ENCODE measurements at regions not wholly inside any gene's neighbourhood (a gene's known extent, or its start where the extent isn't known, plus 50 kb on each side); places are given as distances from the start of the nearest gene placed in this dataset.

GRCh38 chr1:244106837-244107493 is 55.9 kb downstream of the ZBTB18 start:
- no peak for DNase-seq (ENCODE audit: extremely low read depth in 1 of 2, low read depth in 1 of 2)

- no peak for DNase-seq (ENCODE audit: extremely low read depth in 1 of 2, low read depth in 1 of 2)
Observed at GRCh38 chr1:244111027-244111426, 59.9 kb downstream of the ZBTB18 start.

- no peak for DNase-seq (ENCODE audit: extremely low read depth in 1 of 2, low read depth in 1 of 2)
Observed at GRCh38 chr1:244112041-244112440, 61.0 kb downstream of the ZBTB18 start.

DNA sequence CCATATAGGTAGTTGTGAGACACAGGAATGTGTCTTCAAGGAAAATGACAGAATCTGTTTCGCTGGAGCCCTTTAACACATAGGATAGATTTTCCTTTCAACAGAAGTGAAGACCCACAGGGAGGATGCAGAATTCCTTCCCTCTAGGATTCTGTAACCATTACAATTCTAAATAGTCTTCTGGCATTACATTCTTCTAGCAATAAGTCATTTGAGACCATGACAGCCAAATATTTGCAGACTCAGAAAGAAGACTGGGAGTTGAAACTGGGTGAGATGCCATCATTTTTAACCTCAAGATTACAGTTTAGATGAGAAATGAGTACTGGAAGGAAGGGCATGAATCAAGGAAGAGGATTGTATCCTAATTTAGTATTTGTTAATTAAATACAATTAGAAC is 61.6 kb downstream of the ZBTB18 start:
- DNase-seq (ENCODE audit: extremely low read depth in 1 of 2, low read depth in 1 of 2) = no peak

GRCh38 chr1:244113532-244114320 is 62.6 kb downstream of the ZBTB18 start:
- no peak for DNase-seq (ENCODE audit: extremely low read depth in 1 of 2, low read depth in 1 of 2)

DNA sequence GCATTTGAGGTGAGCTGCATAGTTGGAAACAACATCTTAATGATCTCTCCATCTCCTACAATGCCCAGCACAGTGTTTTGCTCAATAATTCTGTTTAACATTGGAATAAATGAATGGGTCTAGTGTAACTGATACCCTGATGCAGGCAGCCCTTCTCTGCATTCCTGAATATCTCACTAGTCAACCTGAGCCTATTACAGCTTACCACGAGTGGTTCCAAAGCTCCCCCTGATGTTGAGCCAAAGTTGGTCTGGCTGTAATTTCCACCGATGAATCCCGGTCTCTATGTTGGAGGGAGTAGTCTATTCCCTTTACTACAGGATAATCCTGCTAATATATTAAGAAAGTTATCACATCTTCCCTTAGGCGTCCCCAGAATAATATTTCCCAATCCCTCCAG is 63.8 kb downstream of the ZBTB18 start:
- DNase-seq (ENCODE audit: extremely low read depth in 1 of 2, low read depth in 1 of 2) = no peak

DNA sequence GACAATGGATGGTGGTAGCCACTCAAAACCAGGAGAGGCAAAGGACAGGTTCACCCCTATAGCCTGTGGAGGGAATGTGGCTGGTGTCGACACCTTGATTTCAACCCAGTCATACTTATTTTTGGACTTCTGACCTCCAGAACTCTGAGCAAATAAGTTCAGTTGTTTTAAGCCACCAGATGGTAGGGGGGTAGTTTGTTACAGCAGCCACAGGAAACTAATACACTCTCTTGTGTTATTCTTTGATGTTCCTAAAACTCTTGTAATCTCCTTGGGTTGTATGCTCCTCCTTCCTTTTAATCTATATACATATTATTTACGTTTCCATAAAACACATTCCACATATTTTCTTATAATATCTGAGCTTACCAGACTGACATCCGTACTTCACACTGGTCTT is 65.9 kb downstream of the ZBTB18 start:
- no peak for DNase-seq (ENCODE audit: extremely low read depth in 1 of 2, low read depth in 1 of 2)

GRCh38 chr1:244118109-244118761 is 67.2 kb downstream of the ZBTB18 start:
- no peak for DNase-seq (ENCODE audit: extremely low read depth in 1 of 2, low read depth in 1 of 2)

- DNase-seq (ENCODE audit: extremely low read depth in 1 of 2, low read depth in 1 of 2) = no peak
Observed at GRCh38 chr1:244128591-244129383, 77.7 kb downstream of the ZBTB18 start.

DNA sequence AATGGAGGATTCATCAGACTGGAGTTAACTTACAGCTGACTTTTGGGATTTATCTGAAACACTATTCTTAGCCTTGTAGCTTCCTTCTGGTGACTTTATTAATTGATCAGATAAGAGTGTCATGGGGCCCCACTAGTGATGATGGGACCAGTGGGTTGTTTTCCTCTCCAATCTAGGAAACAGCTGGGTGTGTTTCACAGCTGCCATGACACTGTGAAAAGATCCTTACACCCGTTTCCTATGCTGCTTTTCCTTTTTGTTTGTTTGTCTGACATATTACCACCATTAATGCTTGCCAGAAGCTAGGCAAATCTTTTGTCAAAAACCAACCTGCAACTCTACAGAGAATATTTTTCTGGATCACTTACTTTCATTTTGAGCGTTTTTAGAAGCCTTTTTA is 86.2 kb downstream of the ZBTB18 start:
- DNase-seq (ENCODE audit: extremely low read depth in 1 of 2, low read depth in 1 of 2) = no peak

- no peak for DNase-seq (ENCODE audit: extremely low read depth in 1 of 2, low read depth in 1 of 2)
Observed at GRCh38 chr1:244137725-244138124, 86.6 kb downstream of the ZBTB18 start.

DNA sequence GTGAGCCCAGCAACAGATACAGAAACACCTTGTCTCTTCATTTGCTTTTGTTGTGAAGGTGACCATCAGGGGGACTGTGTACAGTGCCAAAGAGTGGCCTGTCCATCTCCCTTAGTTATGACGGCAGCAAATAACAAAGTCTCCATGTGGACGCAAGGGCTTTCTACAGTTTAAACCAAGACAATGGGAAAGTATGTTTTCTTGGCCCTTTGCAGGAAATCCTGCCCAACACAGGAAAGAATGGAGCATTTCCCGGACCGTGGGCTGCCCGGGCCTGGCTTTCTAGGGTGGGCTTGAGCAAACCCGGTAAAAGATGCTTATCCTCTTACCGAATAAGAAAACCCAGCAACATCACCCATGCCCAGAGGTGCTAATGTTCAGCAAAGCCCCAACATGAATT is 87.3 kb downstream of the ZBTB18 start:
- DNase-seq (ENCODE audit: extremely low read depth in 1 of 2, low read depth in 1 of 2) = no peak

GRCh38 chr1:244139655-244140054 is 88.6 kb downstream of the ZBTB18 start:
- no peak for DNase-seq (ENCODE audit: extremely low read depth in 1 of 2, low read depth in 1 of 2)

DNA sequence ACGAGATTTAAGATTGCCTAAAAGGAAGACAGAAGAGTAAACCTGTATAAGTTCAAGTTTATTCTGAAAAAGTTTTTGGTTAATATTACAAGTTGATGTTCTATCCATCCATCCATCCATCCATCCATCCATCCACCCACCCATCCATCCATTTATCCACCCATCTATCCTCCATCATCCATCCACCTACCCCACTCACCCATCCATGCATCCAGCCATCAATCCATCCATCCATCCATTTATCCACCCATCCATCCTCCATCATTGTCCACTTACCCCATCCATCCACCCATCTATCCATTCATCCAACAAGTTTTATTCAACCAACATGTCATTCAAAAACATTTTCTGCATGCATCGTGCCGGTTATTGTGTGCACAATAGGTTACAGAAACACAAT is 89.3 kb downstream of the ZBTB18 start:
- no peak for DNase-seq (ENCODE audit: extremely low read depth in 1 of 2, low read depth in 1 of 2)

- DNase-seq (ENCODE audit: extremely low read depth in 1 of 2, low read depth in 1 of 2) = no peak
Observed at GRCh38 chr1:244144053-244144452, 93.0 kb downstream of the ZBTB18 start.

DNA sequence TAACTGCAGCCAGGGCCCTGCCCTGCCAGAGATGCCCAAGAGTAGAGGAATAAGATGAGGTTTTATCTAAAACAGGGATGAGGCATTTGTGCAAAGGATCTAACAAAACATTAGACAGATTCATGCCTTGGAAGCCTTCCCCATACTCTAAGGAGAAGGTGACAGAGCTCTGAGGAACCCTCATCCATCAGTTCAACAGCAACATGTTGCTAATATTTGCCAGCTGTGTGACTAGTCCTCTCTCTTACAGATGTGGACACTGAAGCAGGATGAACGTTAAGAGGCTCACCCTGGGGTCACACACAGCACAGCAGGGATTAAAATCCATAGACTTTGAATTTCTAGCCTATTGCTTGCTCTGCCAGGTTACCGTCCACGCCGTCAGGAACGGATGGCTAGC is 99.0 kb downstream of the ZBTB18 start:
- no peak for DNase-seq (ENCODE audit: extremely low read depth in 1 of 2, low read depth in 1 of 2)

- no peak for DNase-seq (ENCODE audit: extremely low read depth in 1 of 2, low read depth in 1 of 2)
Observed at GRCh38 chr1:244150665-244151064, 99.6 kb downstream of the ZBTB18 start.

- DNase-seq (ENCODE audit: extremely low read depth in 1 of 2, low read depth in 1 of 2) = no peak
Observed at GRCh38 chr1:244151537-244151936, 100.5 kb downstream of the ZBTB18 start.

GRCh38 chr1:244154508-244154871 is 103.4 kb downstream of the ZBTB18 start:
- no peak for DNase-seq (ENCODE audit: extremely low read depth in 1 of 2, low read depth in 1 of 2)

- no peak for DNase-seq (ENCODE audit: extremely low read depth in 1 of 2, low read depth in 1 of 2)
Observed at GRCh38 chr1:244154872-244155531, 103.9 kb downstream of the ZBTB18 start.

- DNase-seq (ENCODE audit: extremely low read depth in 1 of 2, low read depth in 1 of 2) = no peak
Observed at GRCh38 chr1:244155661-244156060, 104.6 kb downstream of the ZBTB18 start.

Measured in stimulated activated CD8-positive, alpha-beta memory T cell treated with anti-CD3 and anti-CD28 coated beads, Interleukin-7, amount 100 ng/mL, for 48 hours (primary cell).